ELF-1 (cell line): ENCODE measurements at regions not wholly inside any gene's neighbourhood (a gene's known extent, or its start where the extent isn't known, plus 50 kb on each side); places are given as distances from the start of the nearest gene placed in this dataset.
A peak's percentile ranks its signal among the peaks of the same experiment; 100 is the strongest.

Experiments
- DNase-seq: peaks from one replicate; pipeline ENCODE4 v3.0.0-alpha.2; 2016; ENCODE audit warnings: low read depth, low spot score

DNA sequence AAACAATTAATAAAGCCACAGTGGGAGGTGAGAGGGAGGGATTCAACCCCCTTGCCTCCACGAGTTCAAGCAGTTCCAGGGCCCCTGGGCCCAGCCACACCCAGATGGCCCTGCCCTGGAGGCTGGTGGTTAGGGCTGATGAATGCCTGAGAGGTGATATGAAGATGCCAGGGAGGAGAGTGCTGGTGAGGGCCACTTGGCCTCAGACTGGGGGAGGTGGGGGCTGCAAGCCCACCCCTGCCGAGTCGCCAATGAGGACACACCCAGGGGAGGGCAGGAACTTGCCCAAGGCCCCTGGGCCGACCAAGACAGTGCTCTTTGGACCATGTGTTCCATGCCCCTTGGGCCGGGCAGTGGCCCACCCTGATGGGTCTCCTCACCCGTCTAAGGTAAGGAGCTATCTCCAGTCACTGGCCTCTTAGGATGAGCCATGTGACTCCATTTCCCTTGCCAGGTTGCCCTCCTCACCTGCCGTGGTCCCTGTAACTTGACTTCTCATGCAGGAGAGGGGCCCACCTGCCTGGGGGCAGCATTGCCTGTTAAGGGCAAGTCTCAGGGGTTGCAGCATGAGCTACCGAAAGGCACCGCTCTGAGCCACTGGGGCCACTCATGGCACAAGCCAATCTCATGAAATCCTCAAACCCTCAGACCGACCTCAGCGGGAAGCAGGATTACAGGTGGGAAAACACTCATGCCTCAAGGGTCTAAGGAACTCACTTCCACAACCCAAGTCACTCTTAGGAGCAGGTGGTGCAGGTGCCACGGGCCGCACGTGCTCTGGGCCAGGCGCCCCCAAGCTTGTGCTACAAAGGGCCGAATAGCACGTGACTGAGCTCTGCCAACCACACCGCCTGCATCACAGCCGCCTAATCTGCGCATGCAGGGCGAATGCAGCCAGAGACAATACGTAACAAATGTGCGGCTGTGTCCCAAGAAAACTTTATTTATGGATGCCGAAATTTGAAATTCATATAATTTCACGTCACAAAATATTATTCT, 147.4 kb upstream of the MLN start:
- DNase-seq: peak; percentile 49

DNA sequence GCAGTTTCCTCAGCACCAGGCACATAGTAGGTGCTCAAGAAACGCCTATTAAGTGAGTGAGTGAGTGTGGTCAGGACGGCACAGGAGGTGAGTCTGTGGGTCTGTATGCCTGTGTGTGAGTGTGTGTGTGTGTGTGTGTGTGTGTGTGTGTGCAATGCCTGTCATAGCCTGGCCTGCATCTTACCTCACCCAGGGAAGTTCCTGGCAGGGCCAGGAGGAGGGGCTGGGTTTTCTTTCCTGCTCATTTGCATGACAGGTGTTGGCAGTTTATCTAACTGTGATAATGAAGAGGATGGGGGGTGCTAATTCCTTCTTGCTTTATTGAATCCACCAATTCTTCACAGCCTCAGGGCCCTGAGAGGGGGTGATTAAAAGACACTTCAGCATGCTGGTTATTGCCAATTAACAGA, 146.7 kb upstream of the MLN start:
- peak; percentile 57 for DNase-seq

DNA sequence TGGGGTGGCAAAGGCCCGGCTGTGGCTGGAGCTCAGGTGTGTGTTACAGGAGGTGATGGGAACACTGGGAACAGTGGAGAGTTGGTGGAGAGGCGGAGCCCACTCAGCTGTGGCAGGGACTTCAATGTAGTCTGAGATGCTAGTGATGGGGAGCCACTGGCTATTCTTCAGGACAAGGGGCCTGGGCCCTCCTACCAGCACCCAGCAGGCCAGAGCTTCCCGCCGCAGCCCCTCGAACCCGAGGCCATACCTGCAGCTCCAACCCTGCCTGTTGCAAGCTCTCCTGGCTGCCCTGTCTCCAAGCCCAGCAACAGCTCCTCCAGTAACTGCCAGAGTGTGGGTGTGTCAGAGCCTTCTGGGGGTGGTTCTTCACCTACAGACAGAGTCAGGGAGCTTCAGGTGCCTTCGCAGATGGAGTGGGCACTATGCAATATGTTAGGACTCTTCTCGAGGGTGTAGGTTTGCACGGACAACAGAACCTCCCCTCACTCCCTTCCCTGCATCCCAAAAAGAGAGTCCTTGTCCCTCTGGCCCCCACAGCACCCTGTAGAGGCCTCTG, 146.2 kb upstream of the MLN start:
- DNase-seq: no peak

DNA sequence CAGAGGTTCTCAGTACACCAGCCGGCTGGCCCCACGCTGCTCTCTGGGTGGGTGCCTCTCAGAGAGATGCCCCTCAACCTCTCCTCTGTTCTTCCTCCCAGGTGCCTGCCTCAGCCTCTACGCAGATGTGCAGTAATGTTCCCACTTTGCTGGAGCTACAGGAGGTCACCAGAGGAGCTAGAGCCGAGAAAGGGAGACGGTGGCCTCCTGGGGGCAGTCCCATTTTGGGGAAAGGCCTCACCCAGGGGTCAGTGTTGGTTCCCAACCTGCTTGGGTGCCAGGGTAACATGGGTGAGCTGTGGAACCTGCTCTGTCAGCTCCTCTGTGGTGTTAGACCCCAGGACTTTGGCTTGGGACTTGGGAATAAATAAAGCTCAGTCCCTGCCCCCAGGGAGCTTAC, 145.3 kb upstream of the MLN start:
- no peak for DNase-seq

DNA sequence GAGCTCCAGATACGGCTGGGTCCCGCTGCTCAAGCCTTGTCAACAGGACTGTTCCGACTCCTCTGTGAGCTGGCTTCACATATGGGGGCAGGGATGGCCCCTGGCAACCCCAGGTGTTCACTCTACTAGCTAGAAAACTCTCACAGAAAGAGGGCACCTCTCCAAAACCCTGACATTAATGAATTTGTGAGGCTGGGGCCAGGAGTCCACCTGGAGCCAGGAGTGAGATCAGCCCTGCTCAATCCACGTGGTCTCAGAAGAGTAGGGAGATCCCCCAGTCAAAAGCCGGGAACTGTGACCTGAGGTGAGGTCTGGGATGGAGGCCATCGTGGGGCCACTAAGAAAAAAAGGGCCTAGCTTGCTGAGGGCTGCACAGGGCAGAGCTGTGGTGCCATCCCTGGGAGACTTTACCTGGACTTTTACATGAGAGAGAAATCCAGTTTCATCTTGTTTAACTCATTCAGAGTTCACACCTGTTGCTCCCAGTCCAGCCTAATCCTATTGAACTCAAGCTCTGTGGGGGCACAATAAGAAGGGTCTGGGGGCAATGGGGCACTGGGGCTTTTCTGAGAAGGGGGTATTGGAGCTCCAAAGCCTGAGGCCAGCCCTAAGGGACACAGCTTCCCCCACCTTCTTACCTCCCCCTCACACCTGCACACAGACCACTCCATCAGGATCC, 144.3 kb upstream of the MLN start:
- DNase-seq: no peak

DNA sequence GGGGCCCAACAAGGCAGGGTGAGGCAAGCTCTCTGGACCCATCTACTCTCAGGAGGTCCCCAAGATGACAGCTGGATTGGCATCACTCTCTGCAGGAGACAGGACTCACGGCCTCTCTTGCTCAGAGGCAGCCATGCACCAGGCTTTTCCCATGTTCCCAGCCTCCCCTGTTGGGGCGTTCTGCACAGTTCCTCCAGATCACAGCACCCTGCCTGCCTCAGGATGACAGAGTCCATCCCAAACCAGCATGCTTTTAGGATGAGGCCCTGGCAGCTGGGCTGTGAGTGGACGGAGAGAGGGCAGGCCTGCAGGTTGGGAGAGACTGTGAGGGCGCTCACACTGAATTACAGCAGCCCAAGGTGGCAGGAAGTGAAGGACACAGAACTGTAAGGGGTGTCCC, 143.2 kb upstream of the MLN start:
- no peak for DNase-seq

DNA sequence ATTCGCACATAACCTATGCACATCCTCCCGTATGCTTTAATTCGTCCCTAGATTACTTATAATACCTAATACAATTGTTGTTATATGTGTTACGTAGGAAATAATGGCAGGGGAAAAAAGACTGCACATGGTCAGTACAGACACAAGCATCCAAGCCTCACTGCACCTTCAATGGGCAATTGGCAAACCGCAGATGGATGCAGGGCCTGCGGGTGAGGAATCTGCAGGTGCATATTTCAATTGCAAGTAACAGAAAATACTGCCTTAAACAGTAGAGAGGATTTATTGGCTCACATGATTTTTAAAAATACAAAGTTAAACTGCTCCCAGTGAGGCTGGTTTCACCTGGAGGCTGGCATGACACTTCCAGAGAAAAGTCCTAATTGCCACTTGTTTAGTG, 142.1 kb upstream of the MLN start:
- DNase-seq: no peak

DNA sequence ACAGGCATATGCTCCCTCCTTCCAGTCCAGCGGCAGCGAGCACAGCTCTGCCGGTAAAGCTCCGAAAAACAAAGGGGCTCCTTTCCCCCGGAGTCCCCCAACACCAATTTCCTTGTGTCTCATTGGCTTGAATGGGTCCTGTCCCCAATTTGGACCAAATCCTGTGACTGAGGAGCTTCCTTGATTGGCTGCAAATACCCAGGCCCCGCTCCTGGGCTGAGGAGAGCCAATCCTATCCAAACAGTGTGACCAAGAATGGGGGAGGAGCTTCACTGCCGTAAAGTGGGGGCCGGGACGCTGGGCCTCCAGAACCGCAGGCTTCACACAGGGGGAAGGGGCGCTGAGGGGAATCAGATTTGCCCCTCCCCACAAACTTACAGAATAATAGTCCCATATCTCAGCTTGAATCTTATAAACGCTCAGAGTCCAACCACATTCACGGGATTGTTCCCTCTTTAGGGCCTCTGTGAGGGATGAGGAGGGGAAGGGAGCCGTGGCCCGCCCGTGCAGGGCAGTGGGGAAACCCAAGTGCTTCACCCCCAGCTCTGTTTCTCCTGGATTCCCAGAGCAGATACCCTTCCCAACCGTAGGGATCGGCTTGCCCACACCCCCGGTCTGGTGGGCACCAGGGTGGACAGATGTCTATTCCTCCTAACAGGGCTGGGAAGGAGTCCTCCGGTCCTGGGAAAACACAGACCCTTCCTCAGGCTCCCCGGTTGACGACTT, 141.0 kb upstream of the MLN start:
- no peak for DNase-seq

DNA sequence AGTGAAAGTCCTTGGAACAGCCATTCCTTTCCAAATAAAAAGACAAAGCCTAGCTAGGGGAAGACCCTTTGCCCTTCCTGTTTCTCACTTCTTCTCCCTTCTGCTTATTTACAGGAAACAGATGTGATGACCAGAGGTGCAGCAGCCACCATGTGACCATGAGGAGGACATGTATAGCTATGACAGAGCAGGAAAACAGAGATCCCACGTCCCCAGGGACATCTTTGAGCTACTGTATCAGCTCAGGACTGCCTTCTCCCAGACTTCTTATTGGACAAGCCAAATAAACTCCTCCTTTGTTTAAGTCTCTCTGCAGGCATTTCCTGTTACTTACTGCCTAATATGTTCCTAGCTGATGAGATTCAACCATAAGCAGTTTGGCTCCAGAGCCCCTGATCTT, 133.1 kb upstream of the MLN start:
- no peak for DNase-seq

DNA sequence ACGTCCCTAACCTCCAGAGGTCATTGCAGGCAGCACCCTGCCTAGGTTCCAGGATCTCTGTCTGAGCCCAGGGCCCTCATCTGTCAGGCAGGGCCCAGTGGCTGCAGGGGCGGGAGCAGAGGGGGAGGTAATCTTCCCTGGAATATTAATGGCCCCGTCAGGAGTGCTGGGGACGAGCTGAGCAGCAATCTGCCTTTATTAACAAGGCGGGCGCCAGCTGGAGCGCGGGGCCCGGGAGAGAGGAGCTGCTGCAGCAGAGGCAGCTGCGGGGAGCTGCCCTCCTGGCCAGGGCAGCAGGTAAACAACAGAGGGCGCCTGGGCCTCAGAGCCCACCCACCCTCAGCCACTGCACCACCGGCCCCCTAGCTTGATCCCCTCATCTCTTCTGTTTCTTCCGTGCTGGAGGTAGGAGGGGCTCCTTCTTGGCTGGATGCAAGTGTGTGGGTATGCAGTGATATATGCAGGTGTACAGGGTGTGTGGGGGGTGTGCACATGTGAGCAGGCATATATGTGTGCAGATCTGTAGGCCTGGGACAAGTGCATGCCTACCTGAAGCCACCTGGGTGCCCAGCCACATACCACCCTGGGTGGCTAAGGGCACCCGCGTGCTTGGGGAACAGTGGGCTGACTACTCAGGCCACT, 131.8 kb upstream of the MLN start:
- peak; percentile 21 for DNase-seq

DNA sequence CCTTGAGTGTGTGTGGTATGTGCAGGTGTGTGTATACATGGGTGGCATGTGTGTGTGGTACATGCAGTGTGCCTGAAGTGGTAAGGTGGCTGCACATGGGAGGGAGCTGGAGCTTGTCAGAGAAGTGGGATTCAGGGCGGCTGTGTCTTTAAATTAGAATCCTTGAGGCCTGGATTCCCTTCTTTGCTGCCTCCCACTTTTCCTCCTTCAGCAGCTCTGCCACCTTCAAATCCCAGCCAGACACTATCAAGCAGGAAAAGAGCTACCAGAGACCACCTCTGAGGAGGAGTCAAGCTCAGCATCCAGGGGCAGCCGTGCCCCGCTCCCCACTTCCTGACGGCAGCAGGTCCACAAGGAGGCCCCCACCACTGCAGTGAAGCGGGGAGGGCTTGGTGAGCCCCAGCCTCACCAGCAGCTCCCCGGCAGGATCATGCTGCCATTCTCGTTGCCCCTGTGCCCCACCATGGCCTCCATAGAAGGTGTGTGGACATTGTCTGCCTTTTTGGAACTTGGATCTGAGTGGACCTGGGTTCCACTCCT, 131.0 kb upstream of the MLN start:
- no peak for DNase-seq

DNA sequence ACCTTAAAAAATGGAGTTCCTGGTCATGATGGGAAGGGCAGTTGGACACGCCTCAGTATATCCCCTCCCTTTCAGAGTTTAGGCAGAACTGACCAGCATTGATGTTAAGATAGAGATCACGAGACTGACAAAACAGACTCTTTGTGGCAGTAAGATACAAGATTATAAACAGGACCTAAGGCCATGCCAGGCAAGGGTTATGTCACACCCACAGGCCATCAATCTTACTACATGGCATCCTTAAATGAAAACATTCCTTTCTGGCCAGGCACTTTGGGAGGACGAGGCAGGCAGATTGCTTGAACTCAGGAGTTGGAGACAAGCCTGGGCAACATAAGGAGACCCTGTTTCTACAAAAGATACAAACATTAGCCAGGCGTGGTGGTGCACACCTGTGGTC, 129.3 kb upstream of the MLN start:
- DNase-seq: peak; percentile 12

DNA sequence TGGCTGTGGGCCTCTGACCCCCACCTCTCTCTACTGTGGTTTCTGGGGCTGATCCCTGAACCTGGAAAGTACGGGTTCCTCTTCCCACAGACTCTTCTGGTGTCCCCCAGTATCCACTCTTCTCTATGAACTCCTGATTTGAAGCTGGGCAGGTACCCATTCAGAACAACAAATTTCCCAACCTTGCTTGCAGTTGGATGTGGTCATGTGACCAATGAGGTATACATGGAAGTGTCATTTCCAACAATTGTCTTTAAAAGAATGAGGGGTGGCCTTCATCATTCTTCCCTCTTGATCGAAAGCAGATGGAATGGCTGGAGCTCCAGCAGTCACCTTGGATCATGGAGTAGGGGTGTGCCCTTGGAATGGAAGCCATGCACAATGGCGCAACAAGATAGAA, 128.0 kb upstream of the MLN start:
- no peak for DNase-seq

DNA sequence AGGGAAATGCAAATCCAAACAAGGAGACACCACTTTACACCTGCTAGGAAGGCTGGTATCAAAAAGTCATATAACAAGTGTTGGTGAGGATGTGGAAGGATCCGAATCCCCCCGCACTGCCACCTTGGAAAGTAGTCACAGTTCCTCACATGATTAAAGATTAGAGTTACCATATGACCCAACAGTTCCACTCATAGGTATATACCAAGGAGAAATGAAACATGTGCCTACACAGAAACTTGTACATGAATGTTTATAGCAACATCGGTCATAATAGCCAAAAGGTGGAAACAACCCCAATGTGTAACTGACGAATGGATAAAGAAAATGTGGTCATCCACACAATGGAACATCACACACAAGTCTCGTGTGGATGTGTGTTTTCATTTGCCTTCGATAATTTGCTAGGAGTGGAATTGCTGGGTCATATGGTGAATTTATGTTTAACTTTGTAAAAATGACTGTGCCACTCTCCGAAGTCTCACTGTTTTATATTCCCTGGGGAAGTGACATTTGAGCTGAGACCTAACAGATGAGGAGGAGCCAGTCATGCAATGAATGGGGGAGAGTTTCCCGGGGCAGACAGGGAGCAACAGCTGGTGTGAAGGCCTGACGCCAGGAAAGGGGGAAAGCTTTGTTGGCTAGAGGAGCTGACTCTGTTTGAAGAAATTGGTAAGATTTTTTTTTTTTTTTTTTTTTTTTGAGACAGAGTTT, 125.9 kb upstream of the MLN start:
- DNase-seq: no peak

DNA sequence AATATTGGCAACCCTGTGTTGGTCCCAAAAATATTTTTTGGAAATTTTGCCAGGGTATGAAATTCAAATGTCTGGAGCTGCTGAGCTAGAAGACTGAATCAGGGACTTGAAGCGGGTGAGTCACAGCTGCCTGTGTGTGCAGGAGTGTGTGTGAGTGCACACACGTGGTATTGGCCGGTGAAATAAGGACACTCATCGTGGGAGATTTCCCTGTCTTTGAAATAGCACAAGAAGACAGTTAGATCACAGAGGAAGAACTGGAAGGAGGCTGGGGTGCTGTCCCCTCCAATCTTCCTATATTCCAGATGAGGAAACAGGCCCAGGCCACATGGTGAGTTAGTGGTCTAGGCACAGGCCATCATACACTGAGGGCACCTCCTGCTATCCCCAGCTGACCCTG, 123.8 kb upstream of the MLN start:
- no peak for DNase-seq

DNA sequence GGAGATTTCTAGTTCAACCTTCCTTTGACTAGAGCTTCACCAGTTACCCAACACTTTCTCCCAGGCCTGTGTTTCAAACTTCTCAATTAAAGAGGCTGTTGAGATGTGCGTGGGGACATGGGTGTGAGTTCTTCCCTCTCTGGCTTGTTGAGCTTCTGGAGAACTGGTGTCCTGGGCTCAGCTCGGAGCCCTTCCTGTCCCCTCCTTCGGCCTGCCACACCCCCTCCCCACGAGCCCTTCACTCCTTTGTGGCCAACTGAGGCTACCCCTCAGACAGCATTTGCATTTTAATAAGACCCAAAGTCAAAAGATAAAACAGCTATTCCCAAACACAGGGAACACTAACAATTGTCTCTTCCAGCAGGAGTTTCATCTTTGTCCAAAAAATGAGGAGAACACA, 123.3 kb upstream of the MLN start:
- no peak for DNase-seq

DNA sequence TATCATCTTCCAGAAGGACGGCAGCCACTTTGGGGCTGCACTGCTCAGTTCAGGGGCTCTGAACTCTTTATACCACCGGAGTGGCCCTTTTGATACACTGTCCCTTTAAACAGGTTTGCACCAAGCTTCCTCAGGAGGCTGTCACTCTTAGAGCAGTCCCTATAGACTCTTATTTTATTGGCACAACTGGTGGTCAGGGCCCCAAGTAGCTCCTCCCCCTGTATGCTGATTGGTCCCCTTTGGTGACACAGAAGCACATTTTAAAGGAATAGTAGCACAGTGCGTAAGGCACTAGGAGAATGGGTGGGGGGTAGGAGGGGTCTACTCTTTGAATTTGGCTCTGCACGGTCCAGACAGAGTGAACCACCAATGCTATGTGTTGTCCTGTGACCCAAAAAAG, 122.6 kb upstream of the MLN start:
- peak; percentile 69 for DNase-seq

DNA sequence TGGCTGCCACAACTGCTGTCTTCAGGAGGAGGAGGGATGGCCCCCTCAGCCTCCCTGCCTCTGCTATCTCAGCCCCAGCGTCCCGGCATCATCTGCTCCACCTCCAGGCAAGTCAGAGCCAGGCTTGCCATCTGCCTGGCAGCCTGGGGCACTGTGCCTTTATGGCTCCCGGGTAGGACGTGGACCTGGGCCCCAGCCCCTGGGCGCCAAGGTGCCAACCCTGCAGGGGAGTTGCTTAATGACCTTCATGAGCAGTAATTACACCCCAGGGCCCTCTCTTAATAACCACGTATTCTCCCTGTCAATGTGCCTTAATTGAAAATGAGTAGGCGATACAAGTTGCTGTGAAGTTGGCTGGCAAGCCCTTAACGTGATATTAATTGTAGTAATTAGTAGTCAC, 122.1 kb upstream of the MLN start:
- DNase-seq: no peak

DNA sequence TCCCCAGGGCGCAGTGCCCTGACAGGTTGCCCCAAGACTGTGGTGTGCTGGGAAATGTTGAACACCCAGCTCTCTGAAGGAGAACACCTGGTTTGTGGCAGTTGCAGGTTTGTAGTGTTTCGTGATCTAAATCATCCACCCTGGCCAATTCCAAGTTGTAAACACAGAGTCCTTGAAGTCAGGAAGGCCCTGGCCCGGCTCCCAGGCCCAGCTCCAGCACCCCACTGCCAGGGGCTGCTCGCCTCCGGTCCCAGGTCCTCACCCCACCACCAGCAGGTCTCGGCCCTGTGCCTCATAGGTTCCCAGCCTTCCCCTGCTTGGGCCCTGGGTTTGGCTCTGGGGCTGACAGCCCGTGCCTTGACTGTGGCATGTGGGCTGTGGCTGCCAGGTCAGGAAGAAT, 121.4 kb upstream of the MLN start:
- DNase-seq: no peak

DNA sequence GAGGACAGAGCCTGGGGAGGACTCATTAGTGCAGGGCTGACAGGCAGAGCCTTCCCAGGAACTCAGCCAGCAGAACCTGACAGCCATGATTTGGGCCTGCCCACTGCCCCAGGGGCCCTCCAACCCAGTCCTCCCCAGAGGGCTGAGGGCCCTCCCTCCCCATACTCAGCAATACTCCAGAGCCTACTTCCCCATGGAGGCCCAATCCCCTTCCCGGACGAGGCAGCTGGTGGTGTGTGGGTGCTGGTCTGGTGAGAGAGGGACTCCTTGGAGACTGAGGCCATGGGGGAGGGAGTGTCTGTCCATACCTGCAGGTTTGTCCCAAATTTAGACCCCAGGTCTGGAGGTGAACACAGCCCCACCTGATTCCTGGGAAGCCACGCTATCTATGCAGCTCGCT, 120.9 kb upstream of the MLN start:
- no peak for DNase-seq
